PFSK-1 (cell line): ENCODE measurements at regions not wholly inside any gene's neighbourhood (a gene's known extent, or its start where the extent isn't known, plus 50 kb on each side); places are given as distances from the start of the nearest gene placed in this dataset.

Experiments
- FOXP2 ChIP-seq: optimal IDR thresholded peaks from 2 replicates; pipeline ENCODE3; 2011; ENCODE audit warnings: borderline replicate concordance, control low read depth, inconsistent platforms; ENCODE audit not compliant: insufficient read depth; ENCODE audit errors: extremely low read length, extremely low read depth
- POLR2AphosphoS5 ChIP-seq: IDR thresholded peaks from 2 replicates; pipeline ENCODE4 v1.6.1; 2012; ENCODE audit warnings: low read depth, mild to moderate bottlenecking, control low read depth, low read length, moderate library complexity
- REST ChIP-seq, 2 experiments: IDR thresholded peaks; 2 replicates each; pipeline versions ENCODE4 v1.6.1 to v1.8.0; 2011 to 2012; ENCODE audit warnings: low read depth in 2 of 2, low read length in 2 of 2, control low read depth in 1 of 2, inconsistent platforms in 1 of 2, mild to moderate bottlenecking in 1 of 2, moderate library complexity in 1 of 2; ENCODE audit not compliant: insufficient read depth in 1 of 2
- SIN3A ChIP-seq: IDR thresholded peaks from 2 replicates; pipeline ENCODE4 v1.6.1; 2012; ENCODE audit warnings: mild to moderate bottlenecking, low read length, moderate library complexity, borderline replicate concordance; ENCODE audit not compliant: insufficient read depth
- TAF1 ChIP-seq: IDR thresholded peaks from 2 replicates; pipeline ENCODE4 v1.6.1; 2012; ENCODE audit warnings: low read length, control low read depth, borderline replicate concordance; ENCODE audit not compliant: insufficient read depth

- TF ChIP-seq SIN3A = no peak
- TF ChIP-seq POLR2AphosphoS5 = no peak
- no peak for TF ChIP-seq TAF1
- TF ChIP-seq REST (IDR thresholded peaks at IDR 0.05; ENCODE audit: insufficient read depth in 1 of 2, low read depth in 2 of 2, low read length in 2 of 2) = no peak
- TF ChIP-seq FOXP2 = no peak
These were observed 319.1 kb downstream of the SLC4A3 start for GRCh38 chr2:219946529-219946928.

- TF ChIP-seq REST (IDR thresholded peaks at IDR 0.05; ENCODE audit: insufficient read depth in 1 of 2, low read depth in 2 of 2, low read length in 2 of 2) = no peak
- no peak for TF ChIP-seq FOXP2
- no peak for TF ChIP-seq TAF1
These were observed 320.1 kb downstream of the SLC4A3 start for GRCh38 chr2:219947575-219947974.

- TF ChIP-seq FOXP2 = no peak
These were observed 321.6 kb downstream of the SLC4A3 start for GRCh38 chr2:219949053-219949452.

GRCh38 chr2:219951099-219951498, 323.7 kb downstream of the SLC4A3 start:
- TF ChIP-seq TAF1 (no peak), POLR2AphosphoS5 (no peak), REST (IDR thresholded peaks at IDR 0.05; ENCODE audit: insufficient read depth in 1 of 2, low read depth in 2 of 2, low read length in 2 of 2) (no peak), FOXP2 (no peak), SIN3A (no peak)

- TF ChIP-seq TAF1 (no peak), POLR2AphosphoS5 (no peak), SIN3A (no peak)
These were observed 326.9 kb downstream of the SLC4A3 start for GRCh38 chr2:219954331-219954730.

GRCh38 chr2:219957820-219958219, 330.4 kb downstream of the SLC4A3 start:
- TF ChIP-seq FOXP2 = no peak
- no peak for TF ChIP-seq TAF1
- TF ChIP-seq REST (IDR thresholded peaks at IDR 0.05; ENCODE audit: insufficient read depth in 1 of 2, low read depth in 2 of 2, low read length in 2 of 2) = no peak
- TF ChIP-seq POLR2AphosphoS5 = no peak
- no peak for TF ChIP-seq SIN3A
